ENCODE measurements at regions not wholly inside any gene's neighbourhood (a gene's known extent, or its start where the extent isn't known, plus 50 kb on each side); places are given as distances from the start of the nearest gene placed in this dataset.

- Histone ChIP-seq H3K27ac (ENCODE audit: low read length) (no peak overlapping the region), H3K36me3 (replicated peaks; ENCODE audit: low read depth, low read length) (no peaks in the 10 kb centered on the region), H3K4me2 (ENCODE audit: low read length) (no peak overlapping the region), H3K4me1 (ENCODE audit: low read length) (peaks cover 3% of the 10 kb centered on the region; the same call in 1 of the 2 replicates), H3K9ac (ENCODE audit: low read length) (no peak overlapping the region), H3K79me2 (ENCODE audit: low read length) (no peaks in the 10 kb centered on the region), H3K4me3 (ENCODE audit: low read length) (no peak overlapping the region), H4K20me1 (ENCODE audit: insufficient read depth, low read length) (no peaks in the 10 kb centered on the region), H2AFZ (ENCODE audit: low read depth, low read length) (no peak overlapping the region), H3K27me3 (ENCODE audit: low read depth, low read length) (no peaks in the 10 kb centered on the region), H3K9me3 (ENCODE audit: insufficient read depth, low read length) (no peaks in the 10 kb centered on the region)
- no peak for TF ChIP-seq EZH2phosphoT487 (IDR thresholded peaks at IDR 0.05; ENCODE audit: low read depth)
- TF ChIP-seq CTCF (IDR thresholded peaks at IDR 0.05; ENCODE audit: low read depth, low read length), result no peak
Measured at GRCh38 chr2:122755281-122755780, 999.9 kb downstream of the TSN start.

GRCh38 chr2:122758967-122759366 lies 1003.5 kb downstream of the TSN start:
- H3K9ac ChIP-seq (ENCODE audit: low read length), result no peak overlapping the region
- H3K27ac ChIP-seq (ENCODE audit: low read length), result no peak overlapping the region
- peaks cover 4% of the 10 kb centered on the region for H3K36me3 ChIP-seq (replicated peaks; ENCODE audit: low read depth, low read length)
- H4K20me1 ChIP-seq (ENCODE audit: insufficient read depth, low read length), result no peaks in the 10 kb centered on the region
- no peak overlapping the region for H2AFZ ChIP-seq (ENCODE audit: low read depth, low read length)
- TF ChIP-seq EZH2phosphoT487 (IDR thresholded peaks at IDR 0.05; ENCODE audit: low read depth) (no peak), CTCF (IDR thresholded peaks at IDR 0.05; ENCODE audit: low read depth, low read length) (no peak)
- no peaks in the 10 kb centered on the region for H3K4me1 ChIP-seq (ENCODE audit: low read length)
- H3K27me3 ChIP-seq (ENCODE audit: low read depth, low read length), result no peaks in the 10 kb centered on the region
- H3K4me2 ChIP-seq (ENCODE audit: low read length), result no peak overlapping the region
- 0 out of 2 replicates have a peak, but pooled peaks cover 3% of the 10 kb centered on the region for H3K9me3 ChIP-seq (ENCODE audit: insufficient read depth, low read length)
- H3K4me3 ChIP-seq (ENCODE audit: low read length), result no peak overlapping the region
- H3K79me2 ChIP-seq (ENCODE audit: low read length), result no peaks in the 10 kb centered on the region

- H3K9me3 ChIP-seq (ENCODE audit: insufficient read depth, low read length), result peaks cover 13% of the 10 kb centered on the region; the same call in 1 of the 2 replicates
- no peak overlapping the region for H2AFZ ChIP-seq (ENCODE audit: low read depth, low read length)
- no peaks in the 10 kb centered on the region for H3K27me3 ChIP-seq (ENCODE audit: low read depth, low read length)
- H3K4me2 ChIP-seq (ENCODE audit: low read length), result no peak overlapping the region
- no peaks in the 10 kb centered on the region for H4K20me1 ChIP-seq (ENCODE audit: insufficient read depth, low read length)
- H3K36me3 ChIP-seq (replicated peaks; ENCODE audit: low read depth, low read length), result peaks cover 9% of the 10 kb centered on the region
- H3K4me3 ChIP-seq (ENCODE audit: low read length), result no peak overlapping the region
- TF ChIP-seq CTCF (IDR thresholded peaks at IDR 0.05; ENCODE audit: low read depth, low read length) (no peak), EZH2phosphoT487 (IDR thresholded peaks at IDR 0.05; ENCODE audit: low read depth) (no peak)
- H3K79me2 ChIP-seq (ENCODE audit: low read length), result no peaks in the 10 kb centered on the region
- H3K9ac ChIP-seq (ENCODE audit: low read length), result no peak overlapping the region
- peaks cover 5% of the 10 kb centered on the region for H3K4me1 ChIP-seq (ENCODE audit: low read length)
- H3K27ac ChIP-seq (ENCODE audit: low read length), result no peak overlapping the region
Measured at GRCh38 chr2:122764014-122764413, 1008.6 kb downstream of the TSN start.

- H3K79me2 ChIP-seq (ENCODE audit: low read length), result no peaks in the 10 kb centered on the region
- H3K27me3 ChIP-seq (ENCODE audit: low read depth, low read length), result no peaks in the 10 kb centered on the region
- no peak overlapping the region for H3K4me3 ChIP-seq (ENCODE audit: low read length)
- H3K4me2 ChIP-seq (ENCODE audit: low read length), result no peak overlapping the region
- H3K27ac ChIP-seq (ENCODE audit: low read length), result no peak overlapping the region
- H3K9me3 ChIP-seq (ENCODE audit: insufficient read depth, low read length), result peaks cover 3% of the 10 kb centered on the region; the same call in 1 of the 2 replicates
- H3K9ac ChIP-seq (ENCODE audit: low read length), result no peak overlapping the region
- no peak overlapping the region for H2AFZ ChIP-seq (ENCODE audit: low read depth, low read length)
- H4K20me1 ChIP-seq (ENCODE audit: insufficient read depth, low read length), result no peaks in the 10 kb centered on the region
- H3K36me3 ChIP-seq (replicated peaks; ENCODE audit: low read depth, low read length), result no peaks in the 10 kb centered on the region
- no peak for TF ChIP-seq EZH2phosphoT487 (IDR thresholded peaks at IDR 0.05; ENCODE audit: low read depth)
- no peak for TF ChIP-seq CTCF (IDR thresholded peaks at IDR 0.05; ENCODE audit: low read depth, low read length)
- H3K4me1 ChIP-seq (ENCODE audit: low read length), result no peaks in the 10 kb centered on the region
Measured at GRCh38 chr2:122780251-122780650, 1024.8 kb downstream of the TSN start.

All from OCI-LY3 (cell line).